Nucleus accumbens (tissue), 56 donors: ENCODE measurements at regions not wholly inside any gene's neighbourhood (a gene's known extent, or its start where the extent isn't known, plus 50 kb on each side); places are given as distances from the start of the nearest gene placed in this dataset.

ENCODE experiments used
- DNase-seq, 56 donors: peaks; one replicate each; lab custom pipeline; 2025; lab: John Stamatoyannopoulos, UW

DNA sequence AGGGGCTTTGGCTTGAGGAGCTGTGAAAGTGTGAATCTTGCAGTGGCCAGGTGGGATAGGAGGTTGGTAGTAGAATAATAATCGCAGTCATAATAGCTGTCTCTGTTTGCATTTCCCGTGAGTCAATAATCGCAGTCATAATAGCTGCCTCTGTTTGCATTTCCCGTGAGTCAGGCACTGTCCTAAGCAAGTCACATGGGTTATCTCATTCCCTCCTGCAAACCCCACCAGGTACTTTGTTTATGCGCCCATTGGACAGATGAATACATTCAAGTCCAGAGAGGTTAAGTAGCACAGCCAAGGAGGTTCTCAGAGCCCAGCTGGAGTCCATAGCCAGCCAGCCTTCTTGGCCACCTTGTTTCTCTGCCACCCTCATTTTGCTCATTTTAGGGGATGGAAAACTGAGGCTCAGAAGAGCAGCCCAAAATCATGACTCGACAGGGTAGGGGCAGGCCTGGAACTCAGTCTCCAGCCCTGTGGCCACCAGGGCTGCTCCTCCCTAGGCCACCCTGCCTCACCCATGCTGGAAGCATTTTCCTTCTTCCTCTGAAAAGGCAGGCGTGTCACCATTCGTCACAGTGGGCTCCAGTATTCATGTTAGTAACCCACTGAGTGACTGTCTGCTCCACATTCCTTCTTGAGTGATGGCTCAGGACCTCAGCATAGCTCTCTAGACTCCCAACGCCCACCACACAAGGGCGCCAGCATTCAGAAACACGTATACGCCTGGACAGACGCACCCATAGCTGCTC is 206.2 kb downstream of the URI1 start:
- no peak for DNase-seq

GRCh38 chr19:30148803-30149202 is 206.8 kb downstream of the URI1 start:
- no peak for DNase-seq

DNA sequence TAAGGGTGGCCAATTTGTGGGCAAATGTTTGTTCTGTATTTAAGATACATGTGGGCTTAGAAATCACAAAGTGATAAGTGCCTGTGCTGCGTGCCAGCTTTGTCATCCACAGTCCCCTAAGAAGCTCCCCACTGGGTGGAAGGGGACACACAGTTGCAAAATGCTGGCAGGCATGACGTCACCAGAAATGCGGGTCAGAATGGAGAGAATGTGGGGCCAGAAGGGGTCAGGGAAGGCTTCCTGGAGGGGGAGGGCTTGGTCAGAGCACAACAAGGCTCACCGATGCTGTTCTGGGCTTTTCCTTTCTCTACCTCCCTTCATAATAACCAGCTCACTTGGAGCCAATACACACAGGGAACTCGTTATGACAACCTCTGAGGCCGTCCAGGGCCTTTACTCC is 207.3 kb downstream of the URI1 start:
- no peak for DNase-seq

- peak in 29 of 56 donors; percentile 3 to 71 (median 27) for DNase-seq
Observed at GRCh38 chr19:30150626-30151025, 208.6 kb downstream of the URI1 start.

DNA sequence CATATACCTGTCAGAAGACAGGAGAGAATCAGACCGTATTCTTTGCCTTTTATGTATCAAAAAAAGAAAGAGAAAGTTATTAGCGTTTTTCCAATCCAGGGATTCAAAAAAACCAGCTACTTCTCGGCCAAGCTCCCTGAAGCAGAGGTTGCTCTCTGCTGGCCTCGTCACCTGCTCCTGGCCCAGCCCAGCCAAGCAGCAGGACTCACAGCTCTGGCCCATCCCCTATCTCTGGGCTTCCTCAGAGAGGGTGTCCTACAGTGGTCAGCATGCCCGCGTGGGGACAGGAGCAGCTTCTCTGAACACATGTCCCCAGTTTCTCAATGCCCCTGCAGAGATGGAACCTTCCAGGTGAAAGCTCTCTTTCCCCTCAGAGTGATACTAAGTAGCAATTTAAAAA is 209.0 kb downstream of the URI1 start:
- no peak for DNase-seq

DNA sequence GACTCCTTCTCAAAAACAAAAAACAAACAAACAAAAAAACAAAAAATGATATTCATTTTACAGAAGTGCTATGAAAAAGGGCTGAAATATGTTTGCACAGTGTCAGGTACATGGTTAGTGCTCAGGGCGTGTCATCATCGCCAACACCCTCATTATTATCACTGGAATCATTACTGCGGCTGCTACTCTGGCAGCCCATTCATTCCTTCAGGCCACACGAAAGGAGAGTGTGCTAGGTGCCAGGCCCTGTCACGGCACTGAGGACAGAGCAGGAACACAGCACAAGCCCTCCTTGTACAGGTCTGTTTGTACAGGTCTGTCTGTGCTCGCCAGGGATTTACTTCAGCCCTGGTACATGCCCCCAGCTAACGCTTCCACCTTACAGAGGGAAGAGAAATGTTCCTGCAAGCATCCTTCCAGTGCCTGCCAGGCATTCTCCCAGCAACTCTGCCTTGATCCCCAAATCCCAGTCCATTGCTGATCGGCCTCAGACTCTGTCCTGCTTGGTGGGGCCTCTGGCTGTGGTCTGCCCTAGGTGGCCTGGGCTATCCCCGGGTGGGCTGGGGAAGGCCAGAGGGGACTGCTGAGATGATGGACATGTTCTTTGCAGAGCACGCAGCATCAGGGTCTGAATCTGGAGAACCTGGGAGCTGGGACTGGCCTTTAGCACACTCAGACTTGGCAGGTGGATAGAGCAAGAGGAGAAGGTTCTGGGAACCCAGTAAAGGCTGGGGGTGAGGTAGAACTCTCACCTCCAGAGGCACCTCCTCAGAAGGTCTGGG is 210.7 kb downstream of the URI1 start:
- no peak for DNase-seq

DNA sequence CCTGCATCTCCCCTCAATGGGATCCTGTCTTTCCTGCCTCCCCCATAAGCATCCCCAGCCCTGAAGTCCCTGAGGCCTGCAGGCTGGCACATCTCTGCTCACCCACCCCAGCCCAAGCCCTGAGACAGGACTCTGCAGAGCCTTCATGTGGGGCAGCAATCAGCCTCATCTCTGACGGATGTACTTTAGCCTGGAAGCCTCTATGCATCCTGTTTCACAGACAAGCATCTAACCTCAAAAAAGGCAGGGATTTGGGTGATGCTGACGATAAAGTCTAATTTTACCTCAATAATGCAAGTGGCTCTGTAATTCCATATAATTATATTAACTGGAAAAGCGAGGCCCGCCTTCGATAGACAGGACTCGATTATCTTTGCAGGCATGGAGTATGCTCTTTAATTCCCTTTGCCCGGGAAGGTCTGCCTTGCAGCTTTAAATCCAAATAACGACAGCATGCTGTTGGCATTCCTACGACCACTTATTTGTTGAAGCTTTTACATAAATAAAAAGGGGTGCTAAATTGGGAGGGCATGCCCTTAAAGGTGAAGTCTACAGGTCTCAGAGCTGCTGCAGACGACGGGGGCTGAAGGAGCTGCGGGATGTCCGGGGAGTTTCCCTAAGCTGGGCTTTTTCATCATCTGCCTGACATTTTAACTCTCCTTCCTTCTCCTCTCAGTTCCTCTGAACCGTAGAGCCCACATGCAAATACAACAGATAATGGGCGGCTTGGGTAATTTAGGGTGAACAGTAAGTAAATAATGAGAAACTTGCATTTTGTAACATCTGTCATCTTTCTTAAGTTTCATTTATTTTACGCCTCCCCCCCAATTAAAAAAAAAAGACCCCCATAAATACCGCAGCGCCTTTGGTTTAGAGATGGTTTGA is 211.5 kb downstream of the URI1 start:
- DNase-seq, result no peak

- no peak for DNase-seq
Observed at GRCh38 chr19:30154410-30154809, 212.4 kb downstream of the URI1 start.

DNA sequence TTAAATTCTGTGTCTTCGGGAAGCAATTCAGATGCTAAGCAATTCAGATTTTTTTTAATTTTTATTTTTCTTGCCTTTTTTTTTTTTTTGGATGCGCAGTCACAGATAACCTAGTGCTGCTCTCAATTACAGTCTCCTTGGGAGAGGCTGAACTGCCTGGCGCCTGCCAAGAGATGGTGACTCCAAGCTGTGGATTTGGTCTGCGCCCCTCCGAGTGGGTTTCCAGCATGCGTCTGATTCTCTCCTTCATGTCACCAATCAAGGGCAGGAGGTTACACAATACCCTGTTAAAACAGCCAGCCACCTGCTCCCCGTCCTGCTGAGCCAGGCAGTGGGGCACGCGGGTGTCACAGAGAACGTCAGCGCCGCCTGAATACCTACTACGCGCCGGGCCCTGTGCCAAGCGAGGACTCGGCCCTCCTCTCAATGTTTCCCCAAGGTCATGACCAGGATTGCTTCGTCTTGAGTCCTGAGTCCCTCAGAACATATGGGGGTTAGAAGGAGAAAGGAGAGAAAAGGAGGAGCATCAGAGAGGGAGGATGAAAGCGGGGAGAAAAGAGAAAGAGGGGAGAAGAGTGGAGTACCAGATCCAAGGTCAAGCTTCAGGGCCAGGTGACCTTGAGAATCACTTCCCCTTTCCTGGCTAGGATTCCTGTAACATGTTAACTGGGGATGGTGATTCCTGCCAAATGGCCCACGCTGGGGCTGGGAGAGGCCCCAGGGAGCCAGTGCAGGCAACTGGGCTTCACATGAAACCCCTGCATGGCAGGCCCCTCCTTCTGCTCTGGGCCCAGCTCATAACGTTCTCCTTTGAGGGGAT is 213.6 kb downstream of the URI1 start:
- DNase-seq, result no peak

DNA sequence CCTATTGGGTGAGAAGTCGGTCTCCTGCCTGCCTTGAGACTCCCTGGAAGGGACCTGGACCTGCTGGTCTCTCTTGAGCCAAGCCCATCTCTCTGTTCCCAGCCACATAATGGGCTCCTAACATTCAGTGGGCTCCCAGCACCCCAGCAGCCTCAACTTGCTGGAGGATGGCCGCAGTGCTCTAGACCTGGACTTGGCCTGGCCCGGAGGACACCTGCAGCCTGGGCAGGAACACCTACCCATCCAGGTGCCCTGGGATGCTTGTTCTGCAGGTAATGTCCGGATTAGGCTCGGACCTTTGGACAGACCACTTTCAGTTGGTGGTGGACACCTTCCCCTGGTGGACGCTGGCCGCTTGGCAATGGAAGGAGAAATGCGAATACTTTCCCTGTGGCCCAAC is 214.6 kb downstream of the URI1 start:
- DNase-seq, result no peak

DNA sequence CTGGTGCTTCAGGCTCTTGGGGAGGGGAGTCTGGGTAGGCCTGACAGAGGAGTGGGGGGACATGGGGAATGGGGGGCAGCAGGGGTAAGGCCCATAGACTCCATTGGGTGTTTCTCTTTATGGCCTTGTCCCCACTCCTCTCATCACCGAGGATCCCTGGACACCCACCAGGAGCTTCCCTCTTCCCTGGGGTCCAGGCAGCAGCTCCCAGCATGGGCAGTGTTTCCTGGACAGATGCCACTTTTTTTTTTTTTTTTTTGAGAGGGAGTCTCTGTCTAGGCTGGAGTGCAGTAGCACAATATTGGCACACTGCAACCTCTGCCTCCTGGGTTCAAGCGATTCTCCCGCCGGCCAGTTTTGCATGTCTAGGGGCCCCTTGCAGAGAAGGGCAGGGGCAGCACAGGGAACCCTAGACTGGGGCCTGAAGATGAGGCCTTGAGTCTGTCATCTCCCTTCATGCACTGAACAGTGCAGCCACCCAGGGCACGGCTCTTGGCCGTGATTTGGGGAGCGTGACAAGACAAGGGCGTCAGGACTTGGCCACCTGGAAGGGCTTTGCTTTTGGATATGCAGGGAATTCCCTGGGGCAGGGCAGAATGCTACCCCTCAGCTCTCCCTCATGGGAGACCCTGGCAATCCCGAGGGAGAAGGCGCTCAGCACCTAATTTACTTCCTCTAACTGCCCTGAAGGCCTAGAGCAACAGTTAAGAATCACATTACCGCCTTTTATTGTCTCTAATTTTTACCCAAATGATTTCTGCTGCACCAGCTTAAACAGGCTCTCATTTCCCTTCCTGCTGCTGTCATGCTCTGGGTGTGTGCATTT is 213.9 kb upstream of the ZNF536 start:
- DNase-seq, result no peak

GRCh38 chr19:30158893-30159245 is 213.3 kb upstream of the ZNF536 start:
- DNase-seq, result no peak

DNA sequence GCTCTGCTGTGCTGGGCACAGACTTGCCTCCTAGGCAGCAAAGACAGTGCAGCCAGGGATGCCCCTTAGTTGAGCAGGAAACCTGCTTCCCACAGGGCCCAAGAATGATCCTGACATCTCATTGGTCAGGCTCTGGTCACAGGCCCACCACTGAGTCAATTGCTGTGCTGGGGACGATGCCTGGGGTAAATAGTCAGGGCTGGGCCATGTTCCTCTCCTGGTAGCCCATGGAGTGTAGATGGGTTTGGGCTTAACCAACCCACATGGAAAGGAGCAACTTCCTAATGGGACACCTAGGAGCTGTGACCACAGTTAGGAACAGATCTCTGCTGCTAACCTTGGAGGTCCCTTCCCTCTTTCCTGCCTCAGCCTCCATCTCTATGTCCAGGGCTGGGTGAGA is 212.5 kb upstream of the ZNF536 start:
- DNase-seq, result no peak

DNA sequence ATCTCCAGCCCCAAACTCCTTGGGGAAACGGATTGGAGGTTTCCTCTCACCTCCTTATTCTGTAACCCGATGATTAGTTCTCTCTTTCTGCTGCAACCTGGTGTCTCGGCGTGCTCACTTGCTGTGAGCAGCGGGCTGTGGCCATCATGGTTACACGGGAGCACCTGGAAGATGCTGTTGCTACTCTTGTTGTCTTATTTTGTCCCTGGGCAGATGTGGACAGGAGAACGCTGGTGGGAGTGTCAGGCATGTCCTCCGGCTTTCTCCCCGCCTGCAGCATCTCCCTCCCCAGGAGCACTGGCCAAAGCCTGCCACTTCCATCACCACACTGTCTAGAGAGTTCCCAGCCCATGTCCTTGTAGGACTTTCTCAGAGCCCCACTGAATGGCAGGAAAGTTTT is 211.8 kb upstream of the ZNF536 start:
- DNase-seq, result no peak

- no peak for DNase-seq
Observed at GRCh38 chr19:30161021-30161655, 211.0 kb upstream of the ZNF536 start.

- no peak for DNase-seq
Observed at GRCh38 chr19:30161770-30162169, 210.4 kb upstream of the ZNF536 start.

GRCh38 chr19:30162718-30163117 is 209.5 kb upstream of the ZNF536 start:
- no peak for DNase-seq

GRCh38 chr19:30163663-30164062 is 208.5 kb upstream of the ZNF536 start:
- DNase-seq, result no peak

DNA sequence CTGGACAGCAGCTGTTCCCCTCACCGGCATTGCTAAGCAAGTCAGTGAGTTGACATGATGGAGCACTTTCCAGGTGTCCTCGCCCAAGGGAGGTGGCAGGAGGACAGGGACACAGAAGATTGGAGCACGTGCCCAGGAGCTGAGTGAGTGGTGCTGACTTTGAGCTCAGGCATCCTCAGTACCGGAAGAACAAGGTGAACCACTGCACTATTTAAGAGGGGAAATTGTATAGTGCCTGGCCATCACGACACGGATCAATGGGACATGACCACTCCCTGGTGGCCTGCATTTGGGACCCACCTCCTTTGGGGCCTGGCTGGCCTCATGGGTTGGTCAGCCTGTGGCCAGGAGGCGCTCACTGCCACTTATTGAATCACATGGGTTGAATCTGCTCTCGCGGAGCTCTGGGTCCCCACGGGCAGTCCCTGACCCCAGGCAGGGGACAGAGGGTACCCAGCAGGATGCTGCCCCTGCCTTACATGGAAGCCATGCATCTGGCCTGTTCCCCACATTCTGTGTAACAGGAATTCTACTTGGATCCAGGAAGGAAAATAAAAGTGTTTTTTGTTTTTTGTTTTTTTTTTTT is 206.9 kb upstream of the ZNF536 start:
- DNase-seq, result no peak
